ENCODE measurements at regions not wholly inside any gene's neighbourhood (a gene's known extent, or its start where the extent isn't known, plus 50 kb on each side); places are given as distances from the start of the nearest gene placed in this dataset.
"Not testable (repeated sequence)": the region's sequence is repeated elsewhere in the genome, so short reads cannot be mapped to it uniquely, and the experiment has no call there.

DNA sequence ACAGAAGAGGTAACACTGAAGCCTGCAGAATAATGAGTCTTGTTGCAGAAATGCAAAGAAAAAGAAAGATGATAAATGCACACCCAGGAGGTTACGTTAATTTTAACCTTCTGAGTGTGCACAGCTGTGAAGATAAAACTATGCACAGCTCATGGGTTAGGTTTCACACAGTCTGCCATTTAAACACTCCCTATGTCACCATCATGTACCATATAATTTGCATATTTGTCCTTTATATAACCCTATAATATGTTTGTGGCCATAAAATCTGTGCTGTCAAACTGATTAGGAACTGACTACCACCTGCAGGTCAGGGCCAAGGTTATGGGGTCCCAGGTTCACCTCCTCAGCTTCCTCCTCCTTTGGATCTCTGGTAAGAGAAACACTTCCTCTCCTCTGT is 205.5 kb downstream of the RPIA start:
- ATAC-seq (no peak), DNase-seq (no peak)
- intact Hi-C loops (cut with micrococcal nuclease), result no loop called here

DNA sequence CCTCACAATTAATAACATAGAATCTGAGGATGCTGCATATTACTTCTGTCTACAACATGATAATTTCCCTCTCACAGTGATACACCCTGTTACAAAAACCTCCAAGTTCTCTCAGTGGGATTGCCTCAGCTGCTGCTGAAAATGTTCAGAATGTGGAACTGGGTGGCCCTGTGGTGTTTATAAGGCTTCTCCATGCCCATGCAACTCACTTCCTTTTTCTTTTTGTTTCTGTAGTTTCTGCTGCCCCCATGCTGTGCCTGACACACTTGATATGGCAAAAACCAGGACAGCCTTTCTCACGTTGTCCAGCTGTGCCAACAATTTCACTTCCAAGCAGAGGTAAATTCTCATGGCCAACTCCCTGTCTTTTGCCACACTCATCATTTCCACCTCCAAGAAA is 206.2 kb downstream of the RPIA start:
- ATAC-seq (no peak), DNase-seq (no peak)
- intact Hi-C loops (cut with micrococcal nuclease), result no loop called here

- ATAC-seq (peak; percentile 72), DNase-seq (no peak)
- intact Hi-C loops (cut with micrococcal nuclease), result no loop called here
Measured at GRCh38 chr2:88903749-88904353, 212.4 kb downstream of the RPIA start.

DNA sequence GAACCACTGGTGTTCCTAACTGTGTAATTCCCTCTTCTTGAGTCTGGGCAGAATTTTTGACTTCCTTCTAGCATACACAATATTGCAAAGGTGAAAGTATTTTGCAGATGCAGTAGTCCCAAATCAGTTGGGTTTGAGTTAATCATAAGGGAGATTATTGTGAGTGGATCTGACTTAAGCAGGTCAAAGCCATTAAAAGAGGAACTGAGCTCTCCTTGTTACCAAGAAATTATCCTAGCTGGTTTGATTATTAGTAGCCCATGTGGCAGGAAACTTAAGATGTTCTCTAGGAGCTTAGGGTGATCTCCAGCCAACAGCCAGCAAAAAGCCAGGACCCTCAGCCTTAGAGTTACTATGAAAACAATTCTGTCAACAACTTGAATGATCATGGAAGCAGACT is 221.8 kb downstream of the RPIA start:
- no peak for DNase-seq
- ATAC-seq, result no peak
- intact Hi-C loops (cut with micrococcal nuclease), result no loop called here

- intact Hi-C loops (cut with micrococcal nuclease), result no loop called here
Measured at GRCh38 chr2:88919087-88919738, 227.7 kb downstream of the RPIA start.

GRCh38 chr2:88920399-88920798 is 228.9 kb downstream of the RPIA start:
- intact Hi-C loops (cut with micrococcal nuclease); ATAC-seq; DNase-seq: not testable (repeated sequence)

More at GRCh38 chr2:88919087-88919738, 227.7 kb downstream of the RPIA start:
- DNase-seq, result no peak
- ATAC-seq, result no peak

- intact Hi-C loops (cut with micrococcal nuclease), result no loop called here
- ATAC-seq, result no peak
- no peak for DNase-seq
Measured at GRCh38 chr2:88924533-88924932, 233.1 kb downstream of the RPIA start.

GRCh38 chr2:88925770-88926462 is 234.4 kb downstream of the RPIA start:
- ATAC-seq (no peak), DNase-seq (no peak)
- intact Hi-C loops (cut with micrococcal nuclease), result no loop called here

DNA sequence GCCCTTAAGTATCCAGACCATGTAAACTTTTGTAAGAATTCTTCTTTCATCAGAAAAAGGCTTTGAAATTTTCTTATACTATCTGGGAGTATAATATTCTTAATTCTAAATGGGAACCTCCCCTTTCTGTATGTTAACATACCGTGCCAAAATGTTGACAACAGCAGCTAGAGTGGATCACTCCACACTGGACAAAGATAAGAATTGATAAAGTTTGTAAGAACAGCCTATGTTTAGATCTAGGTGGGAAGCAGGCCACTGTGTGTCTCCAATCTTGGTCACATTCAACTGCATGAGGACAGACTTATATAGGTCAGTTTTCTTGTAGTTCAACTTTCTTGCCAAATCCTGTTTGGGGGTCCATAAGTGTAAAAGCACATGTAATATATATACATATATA is 235.7 kb downstream of the RPIA start:
- ATAC-seq, result peak; percentile 75
- intact Hi-C loops (cut with micrococcal nuclease), result no loop called here
- DNase-seq, result no peak

- ATAC-seq (no peak), DNase-seq (no peak)
- intact Hi-C loops (cut with micrococcal nuclease), result no loop called here
Measured at GRCh38 chr2:88930659-88931058, 239.2 kb downstream of the RPIA start.

- ATAC-seq (peak; percentile 56), DNase-seq (no peak)
- intact Hi-C loops (cut with micrococcal nuclease), result no loop called here
Measured at GRCh38 chr2:88932686-88933085, 241.2 kb downstream of the RPIA start.

GRCh38 chr2:88933091-88933490 is 241.6 kb downstream of the RPIA start:
- DNase-seq (no peak), ATAC-seq (peak; percentile 59)
- intact Hi-C loops (cut with micrococcal nuclease), result no loop called here

GRCh38 chr2:88933980-88934379 is 242.5 kb downstream of the RPIA start:
- DNase-seq (no peak), ATAC-seq (peak; percentile 41)
- intact Hi-C loops (cut with micrococcal nuclease), result no loop called here

- ATAC-seq; intact Hi-C loops (cut with micrococcal nuclease); DNase-seq: not testable (repeated sequence)
Measured at GRCh38 chr2:88941178-88941577, 249.7 kb downstream of the RPIA start.

DNA sequence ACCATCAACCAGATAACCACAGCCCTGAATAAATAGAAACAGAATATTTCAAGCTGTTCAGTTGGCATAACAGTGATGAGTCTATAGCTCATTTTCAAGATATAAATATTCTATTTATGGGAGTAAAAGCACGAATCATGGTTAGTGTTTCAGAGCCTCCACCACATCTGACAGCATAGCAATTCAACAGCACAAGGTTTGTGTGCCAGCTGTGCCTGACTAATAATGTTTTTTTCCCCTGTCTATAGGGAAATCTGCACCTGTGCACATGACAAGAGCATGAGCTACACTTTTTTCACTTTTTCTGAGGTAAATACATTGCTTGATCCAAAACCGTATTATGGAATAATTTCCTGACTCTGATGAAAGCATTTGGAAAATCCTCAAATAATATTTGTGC is 251.3 kb downstream of the RPIA start:
- no peak for DNase-seq
- intact Hi-C loops (cut with micrococcal nuclease), result no loop called here
- no peak for ATAC-seq

- intact Hi-C loops (cut with micrococcal nuclease), result no loop called here
- DNase-seq, result no peak
- ATAC-seq, result no peak
Measured at GRCh38 chr2:88949336-88949735, 257.9 kb downstream of the RPIA start.

GRCh38 chr2:88950010-88950409 is 258.5 kb downstream of the RPIA start:
- DNase-seq, result no peak
- intact Hi-C loops (cut with micrococcal nuclease), result no loop called here
- ATAC-seq, result no peak

DNA sequence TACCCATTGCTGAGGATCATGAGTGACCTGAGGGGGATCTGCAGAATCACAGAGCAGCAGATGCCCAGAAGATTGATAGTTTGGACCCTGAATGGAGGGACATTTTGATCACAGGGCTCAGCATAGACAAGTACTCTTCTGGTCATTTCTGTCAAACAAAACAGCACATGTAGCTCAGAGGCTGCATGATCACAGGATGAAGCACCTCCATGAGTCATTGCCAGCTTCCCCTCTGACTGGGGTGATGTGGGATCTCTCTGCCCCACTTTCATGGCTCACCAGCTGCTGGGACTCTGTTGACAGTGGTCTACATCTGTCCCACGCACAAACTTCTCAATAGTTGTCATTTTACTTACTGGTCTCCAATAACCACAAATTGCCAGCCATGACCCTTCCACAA is 264.1 kb downstream of the RPIA start:
- no peak for ATAC-seq
- intact Hi-C loops (cut with micrococcal nuclease), result no loop called here

DNA sequence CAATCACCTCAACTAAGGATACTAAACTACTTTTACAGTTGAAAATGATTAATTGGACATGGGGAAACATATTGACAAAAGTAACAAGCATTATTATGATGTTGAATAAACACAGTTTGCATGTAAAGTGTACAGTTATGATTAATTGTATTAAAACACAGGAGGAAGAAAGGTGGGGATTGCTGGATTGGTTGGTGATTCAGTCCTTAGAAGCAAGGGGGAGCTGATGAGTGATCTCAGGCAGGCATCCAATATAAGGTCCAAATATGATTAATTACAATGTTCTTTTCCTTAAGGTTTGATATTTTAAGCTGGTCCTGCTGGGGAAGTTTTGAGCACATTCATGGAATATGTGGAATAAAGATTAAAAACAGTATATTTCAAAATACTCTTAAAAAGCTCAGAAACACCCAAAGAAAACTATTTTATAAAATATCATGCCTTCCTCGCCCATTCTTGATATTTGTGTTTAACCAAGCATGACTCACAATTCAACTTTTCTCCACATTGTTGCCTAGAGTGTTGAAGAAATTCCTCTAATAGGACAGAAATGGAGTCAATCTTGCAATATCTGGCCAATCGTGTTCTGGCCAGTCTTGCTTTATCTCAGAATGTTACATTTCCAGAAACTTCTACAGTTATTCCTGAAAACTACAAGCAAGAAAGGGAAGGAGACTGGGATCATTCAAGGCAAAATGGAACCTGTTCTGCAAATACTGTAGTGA is 268.2 kb downstream of the RPIA start:
- ATAC-seq, result no peak
- no peak for DNase-seq
- intact Hi-C loops (cut with micrococcal nuclease), result no loop called here

More for the DNA sequence above, 264.1 kb downstream of the RPIA start:
- DNase-seq, result no peak

DNA sequence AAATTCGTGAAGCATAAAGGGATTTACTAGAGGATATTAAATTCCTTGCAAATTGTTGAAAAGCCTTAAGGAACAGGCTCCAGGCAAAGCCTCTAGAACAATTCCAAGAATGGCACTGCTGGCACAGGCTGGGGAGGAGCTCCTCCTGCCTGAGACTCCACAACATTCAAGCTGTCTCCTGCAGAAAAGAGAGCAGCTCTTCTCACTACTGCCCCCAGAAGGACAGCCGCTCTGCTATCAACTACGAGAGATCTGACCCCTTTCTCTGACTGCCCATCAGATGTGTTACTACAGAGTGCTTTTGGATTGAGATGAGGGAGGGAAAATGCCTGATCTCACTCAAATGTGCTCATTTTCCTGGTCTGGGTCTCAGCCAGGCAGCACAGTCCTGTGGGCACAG is 269.9 kb downstream of the RPIA start:
- DNase-seq; intact Hi-C loops (cut with micrococcal nuclease); ATAC-seq: not testable (repeated sequence)
